Body of pancreas (tissue), 4 donors: ENCODE measurements at regions not wholly inside any gene's neighbourhood (a gene's known extent, or its start where the extent isn't known, plus 50 kb on each side); places are given as distances from the start of the nearest gene placed in this dataset.

ENCODE experiments used
- CTCF ChIP-seq, 7 experiments: fragments of 450-650 bp in 4 of 7; fragments of 200-600 bp in 3 of 7; sonication (generic) in 3 of 7; IDR thresholded peaks; one replicate each; pipeline ENCODE4 v1.5.1; 2016 to 2019; ENCODE audit warnings: antibody characterized with exemption in 7 of 7
- POLR2A ChIP-seq, 3 donors: fragments of 450-650 bp; IDR thresholded peaks; one replicate each; pipeline ENCODE4 v1.6.1; 2016; ENCODE audit warnings: antibody characterized with exemption in 3 of 3, mild to moderate bottlenecking in 2 of 3

GRCh38 chr9:28942941-28943340 lies 1369.7 kb upstream of the C9orf72 start:
- no peak for TF ChIP-seq CTCF (IDR thresholded peaks at IDR 0.05)
- no peak for TF ChIP-seq POLR2A (IDR thresholded peaks at IDR 0.05)
